ENCODE measurements at regions not wholly inside any gene's neighbourhood (a gene's known extent, or its start where the extent isn't known, plus 50 kb on each side); places are given as distances from the start of the nearest gene placed in this dataset.

GRCh38 chr9:7935681-7936080, 136.1 kb upstream of the DMAC1 start:
- Histone ChIP-seq H3K9ac (ENCODE audit: extremely low read depth, low read length, poor library complexity, severe bottlenecking) (no peak overlapping the region), H3K27me3 (ENCODE audit: control insufficient read depth, insufficient read depth, low read length, poor library complexity, severe bottlenecking) (peaks cover 2% of the 10 kb centered on the region), H3K9me3 (ENCODE audit: control insufficient read depth, low read length) (peaks cover 19% of the 10 kb centered on the region), H3K27ac (ENCODE audit: low read depth, low read length) (no peak overlapping the region), H3K4me1 (ENCODE audit: control insufficient read depth, insufficient read depth, low read length) (no peaks in the 10 kb centered on the region), H3K36me3 (ENCODE audit: control insufficient read depth, insufficient read depth, low read length) (no peaks in the 10 kb centered on the region), H3K4me3 (ENCODE audit: low read length) (no peak overlapping the region)
- WGBS, 2 experiments (ENCODE audit: insufficient coverage in 1 of 2, insufficient read length in 1 of 2) = 78 to 100% methylated on average over 1 to 2 of the region's 2 CpGs
- Mint-ChIP-seq H3K4me1 (no peaks in the 10 kb centered on the region), H3K27me3 (ENCODE audit: insufficient read depth) (peaks cover 2% of the 10 kb centered on the region), H3K4me3 (no peak overlapping the region), H3K9me3 (peaks cover 21% of the 10 kb centered on the region), H3K27ac (no peak overlapping the region), H3K36me3 (ENCODE audit: low read depth) (no peaks in the 10 kb centered on the region)
- DNase-seq = no peak
- no peak for TF ChIP-seq CTCF (conservative IDR thresholded peaks at IDR 0.05)

GRCh38 chr9:7932767-7933166, 133.2 kb upstream of the DMAC1 start:
- Mint-ChIP-seq H3K27ac (no peak overlapping the region), H3K9me3 (peaks cover 3% of the 10 kb centered on the region), H3K4me1 (no peaks in the 10 kb centered on the region), H3K27me3 (ENCODE audit: insufficient read depth) (peaks cover 29% of the 10 kb centered on the region), H3K36me3 (ENCODE audit: low read depth) (no peaks in the 10 kb centered on the region), H3K4me3 (no peak overlapping the region)
- Histone ChIP-seq H3K4me1 (ENCODE audit: control insufficient read depth, insufficient read depth, low read length) (no peaks in the 10 kb centered on the region), H3K27ac (ENCODE audit: low read depth, low read length) (no peak overlapping the region), H3K9ac (ENCODE audit: extremely low read depth, low read length, poor library complexity, severe bottlenecking) (no peak overlapping the region), H3K36me3 (ENCODE audit: control insufficient read depth, insufficient read depth, low read length) (no peaks in the 10 kb centered on the region), H3K27me3 (ENCODE audit: control insufficient read depth, insufficient read depth, low read length, poor library complexity, severe bottlenecking) (peaks cover 31% of the 10 kb centered on the region), H3K4me3 (ENCODE audit: low read length) (no peak overlapping the region), H3K9me3 (ENCODE audit: control insufficient read depth, low read length) (no peaks in the 10 kb centered on the region)
- no peak for TF ChIP-seq CTCF (conservative IDR thresholded peaks at IDR 0.05)
- DNase-seq = no peak
- 80 to 89% methylated on average over 1 to 3 of the region's 4 CpGs for WGBS, 2 experiments (ENCODE audit: insufficient coverage in 1 of 2, insufficient read length in 1 of 2)

GRCh38 chr9:7930613-7931012, 131.0 kb upstream of the DMAC1 start:
- H3K9me3 Mint-ChIP-seq = peaks cover 3% of the 10 kb centered on the region
- DNase-seq = no peak
- no peak overlapping the region for H3K4me3 Mint-ChIP-seq
- H3K4me1 ChIP-seq (ENCODE audit: control insufficient read depth, insufficient read depth, low read length) = no peaks in the 10 kb centered on the region
- no peaks in the 10 kb centered on the region for H3K36me3 ChIP-seq (ENCODE audit: control insufficient read depth, insufficient read depth, low read length)
- 86 to 93% methylated on average over 1 to 2 of the region's 2 CpGs for WGBS, 2 experiments (ENCODE audit: insufficient coverage in 1 of 2, insufficient read length in 1 of 2)
- H3K4me1 Mint-ChIP-seq = no peaks in the 10 kb centered on the region
- H3K27ac ChIP-seq (ENCODE audit: low read depth, low read length) = no peak overlapping the region
- H3K36me3 Mint-ChIP-seq (ENCODE audit: low read depth) = no peaks in the 10 kb centered on the region
- H3K4me3 ChIP-seq (ENCODE audit: low read length) = no peak overlapping the region
- H3K27me3 ChIP-seq (ENCODE audit: control insufficient read depth, insufficient read depth, low read length, poor library complexity, severe bottlenecking) = peaks cover 51% of the 10 kb centered on the region
- H3K27me3 Mint-ChIP-seq (ENCODE audit: insufficient read depth) = peaks cover 50% of the 10 kb centered on the region
- H3K27ac Mint-ChIP-seq = no peak overlapping the region
- no peak for TF ChIP-seq CTCF (conservative IDR thresholded peaks at IDR 0.05)
- no peaks in the 10 kb centered on the region for H3K9me3 ChIP-seq (ENCODE audit: control insufficient read depth, low read length)
- H3K9ac ChIP-seq (ENCODE audit: extremely low read depth, low read length, poor library complexity, severe bottlenecking) = no peak overlapping the region
